Mucosa of gallbladder (tissue), 1 donor: ENCODE measurements at regions not wholly inside any gene's neighbourhood (a gene's known extent, or its start where the extent isn't known, plus 50 kb on each side); places are given as distances from the start of the nearest gene placed in this dataset.

ENCODE experiments used
- DNase-seq: peaks from one replicate; pipeline ENCODE4 v3.0.0-alpha.2; 2020; ENCODE audit warnings: low spot score
- donor health status: DM: no; HTN: no; CAD: no.

- DNase-seq, result no peak
Measured at GRCh38 chr9:78599926-78600325, 303.0 kb downstream of the PSAT1 start.

DNA sequence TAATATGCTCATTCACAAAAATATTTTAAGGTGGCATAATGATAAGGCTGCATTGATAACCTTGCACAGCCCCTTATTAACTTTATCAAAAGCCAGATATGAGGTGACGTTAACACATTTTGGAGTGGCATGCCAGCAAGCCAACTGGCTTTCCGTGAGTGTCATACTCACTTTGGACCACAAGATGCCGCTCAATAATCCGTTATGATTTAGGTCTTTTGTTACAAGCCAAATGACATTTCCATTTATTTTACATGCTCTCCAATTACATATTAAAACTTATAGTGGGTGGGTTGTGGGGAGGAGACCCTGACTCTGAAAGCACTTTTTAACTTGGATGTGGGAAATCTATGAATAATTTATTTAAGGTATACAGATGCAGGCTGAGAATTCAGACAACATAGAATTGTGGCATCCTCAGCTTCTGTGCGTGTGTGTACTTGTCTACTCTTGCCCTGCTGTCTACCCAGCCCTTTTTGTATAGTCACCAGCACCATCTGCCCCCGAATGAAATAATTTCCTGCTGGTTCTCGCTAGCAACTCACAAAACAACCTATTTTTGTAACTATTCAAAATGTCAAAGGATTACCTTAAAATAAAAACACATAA is 305.1 kb downstream of the PSAT1 start:
- DNase-seq, result peak; percentile 28

GRCh38 chr9:78605041-78606000 is 308.4 kb downstream of the PSAT1 start:
- DNase-seq, result no peak

- no peak for DNase-seq
Measured at GRCh38 chr9:78606001-78606379, 309.1 kb downstream of the PSAT1 start.

DNA sequence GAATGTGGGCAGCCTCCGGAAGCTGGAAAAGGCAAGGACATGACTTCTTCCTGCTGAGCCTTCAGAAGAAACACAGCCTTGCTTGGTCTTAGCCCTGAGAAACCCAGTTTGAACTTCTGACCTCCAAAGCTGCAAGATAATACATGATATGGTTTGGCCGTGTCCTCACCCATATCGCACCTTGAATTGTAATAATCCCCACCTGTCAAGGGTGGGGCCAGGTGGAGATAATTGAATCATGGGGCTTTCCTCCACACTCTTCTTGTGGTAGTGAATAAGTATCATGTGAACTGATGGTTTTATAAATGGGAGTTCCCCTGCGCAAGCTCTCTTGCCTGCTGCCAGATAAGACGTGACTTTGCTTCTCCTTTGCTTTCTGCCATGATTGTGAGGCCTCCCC is 310.9 kb downstream of the PSAT1 start:
- no peak for DNase-seq

GRCh38 chr9:78609450-78609849 is 312.5 kb downstream of the PSAT1 start:
- no peak for DNase-seq

GRCh38 chr9:78612091-78612490 is 315.2 kb downstream of the PSAT1 start:
- DNase-seq, result no peak

DNA sequence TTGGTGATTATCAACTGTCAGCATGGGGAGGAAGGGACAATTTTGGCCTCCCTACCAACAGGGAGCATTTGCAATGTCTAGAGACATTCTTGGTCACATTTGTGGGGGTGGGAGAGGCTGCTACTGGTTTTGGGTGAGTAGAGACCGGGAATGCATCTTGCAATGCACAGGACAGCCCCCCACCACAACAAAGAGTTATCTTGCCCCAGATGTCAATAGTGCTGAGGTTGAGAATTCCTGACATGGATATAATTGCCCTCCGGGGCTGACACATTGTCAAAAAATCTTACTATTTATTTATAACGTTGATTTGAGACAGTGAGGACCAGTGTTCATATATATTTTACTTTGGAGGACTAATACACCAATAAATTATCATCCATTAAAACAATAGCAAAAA is 316.1 kb downstream of the PSAT1 start:
- DNase-seq, result no peak

GRCh38 chr9:78614892-78615291 is 318.0 kb downstream of the PSAT1 start:
- no peak for DNase-seq

GRCh38 chr9:78615372-78615771 is 318.4 kb downstream of the PSAT1 start:
- no peak for DNase-seq

DNA sequence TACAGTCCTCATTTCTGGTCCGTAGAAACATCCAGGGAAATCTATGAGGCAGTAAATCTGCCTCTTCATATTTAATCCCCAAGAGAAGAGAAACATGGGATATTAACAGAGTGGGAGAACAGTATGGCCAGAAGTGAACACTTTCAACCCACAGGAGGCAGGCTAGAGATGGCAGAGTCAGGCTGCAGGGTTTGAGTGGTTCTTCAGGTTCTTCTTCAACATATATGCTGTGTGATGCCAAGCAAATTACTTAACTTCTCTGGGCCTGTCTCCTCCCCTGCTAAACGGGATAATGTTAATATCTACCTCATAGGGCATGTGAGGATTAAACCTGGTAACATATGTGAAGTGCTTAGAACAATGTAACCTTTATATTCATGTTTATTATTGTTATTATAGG is 321.8 kb downstream of the PSAT1 start:
- DNase-seq, result no peak

DNA sequence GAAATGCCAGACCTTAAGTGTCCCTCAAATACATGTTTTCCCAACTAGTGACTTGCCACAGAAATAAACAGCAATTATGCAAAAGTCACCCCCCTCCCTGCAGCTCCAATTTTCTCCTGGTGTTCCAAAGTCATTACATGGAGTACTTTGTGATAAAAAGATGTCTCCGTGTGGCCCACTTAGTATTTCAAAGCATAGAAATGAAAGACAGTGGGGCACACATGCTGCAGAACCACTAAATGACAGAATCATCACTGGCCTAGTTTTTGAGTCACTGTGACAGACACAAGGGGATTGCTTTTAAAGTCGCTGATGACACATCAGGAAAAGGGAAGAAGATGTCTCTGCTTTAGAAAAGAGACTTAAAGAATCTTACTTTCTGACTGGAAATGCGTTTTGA is 323.4 kb downstream of the PSAT1 start:
- no peak for DNase-seq

- DNase-seq, result no peak
Measured at GRCh38 chr9:78620764-78621163, 323.8 kb downstream of the PSAT1 start.

- DNase-seq, result no peak
Measured at GRCh38 chr9:78622126-78622525, 325.2 kb downstream of the PSAT1 start.

DNA sequence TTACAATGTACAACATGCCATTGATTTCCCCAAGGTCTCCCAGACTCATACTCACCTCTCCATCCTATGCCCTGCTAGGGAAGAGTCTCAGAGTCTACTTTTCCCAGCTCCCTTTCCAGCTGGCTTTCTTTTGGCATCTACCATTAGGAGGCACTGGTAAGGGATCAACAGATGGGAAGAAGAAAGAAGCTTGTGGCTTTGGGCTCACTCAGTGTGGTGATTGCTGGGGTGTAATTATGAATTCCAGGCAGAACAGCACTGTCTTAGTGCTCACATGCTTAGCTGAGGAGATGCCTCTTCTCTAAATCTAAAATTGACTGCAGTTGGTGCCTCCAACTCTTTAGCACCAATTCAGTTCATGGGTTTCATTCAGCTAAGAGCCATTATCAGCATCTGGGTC is 330.0 kb downstream of the PSAT1 start:
- no peak for DNase-seq

GRCh38 chr9:78630966-78631365 is 334.0 kb downstream of the PSAT1 start:
- DNase-seq, result no peak

- DNase-seq, result no peak
Measured at GRCh38 chr9:78640728-78641127, 343.8 kb downstream of the PSAT1 start.

GRCh38 chr9:78644359-78644758 is 347.4 kb downstream of the PSAT1 start:
- no peak for DNase-seq

DNA sequence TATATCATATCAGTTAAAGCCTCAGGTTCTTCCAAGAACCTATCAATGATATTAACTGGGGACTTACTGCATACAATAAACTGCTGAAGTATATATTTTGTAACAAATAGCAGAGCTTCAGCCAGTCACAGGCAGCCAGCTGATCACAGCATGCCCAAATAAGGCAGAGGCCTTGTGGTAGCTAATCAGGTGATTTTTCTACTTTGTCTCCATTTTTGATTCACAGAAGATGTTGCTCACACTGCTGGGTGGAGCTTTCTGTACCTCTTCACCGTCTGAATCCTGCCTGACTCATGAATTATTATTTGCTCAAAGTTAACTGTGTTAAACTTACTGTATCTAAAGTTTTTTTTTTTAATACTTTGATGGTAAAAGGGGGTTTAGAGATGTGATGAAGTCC is 357.4 kb downstream of the PSAT1 start:
- DNase-seq, result no peak

DNA sequence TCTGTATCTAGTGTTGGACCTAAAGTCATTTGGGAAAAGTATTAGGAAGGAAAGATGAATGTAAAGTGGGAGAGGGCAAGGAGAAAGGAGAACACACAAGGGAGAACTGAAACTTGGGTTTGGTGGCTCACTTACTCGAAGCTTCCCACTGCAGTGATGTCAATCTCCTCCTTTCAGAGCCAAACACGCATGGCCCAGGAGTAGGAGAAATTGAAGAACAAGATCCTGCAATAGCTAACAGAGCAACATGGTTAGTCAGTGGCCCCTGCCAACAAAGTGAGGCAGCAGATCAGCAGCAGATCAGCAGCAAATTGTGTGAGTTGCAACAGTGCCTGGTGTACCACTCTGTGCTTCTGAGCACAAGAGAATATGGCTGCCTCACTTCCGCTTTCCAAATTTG is 366.4 kb downstream of the PSAT1 start:
- no peak for DNase-seq

- no peak for DNase-seq
Measured at GRCh38 chr9:78664370-78664769, 367.4 kb downstream of the PSAT1 start.

DNA sequence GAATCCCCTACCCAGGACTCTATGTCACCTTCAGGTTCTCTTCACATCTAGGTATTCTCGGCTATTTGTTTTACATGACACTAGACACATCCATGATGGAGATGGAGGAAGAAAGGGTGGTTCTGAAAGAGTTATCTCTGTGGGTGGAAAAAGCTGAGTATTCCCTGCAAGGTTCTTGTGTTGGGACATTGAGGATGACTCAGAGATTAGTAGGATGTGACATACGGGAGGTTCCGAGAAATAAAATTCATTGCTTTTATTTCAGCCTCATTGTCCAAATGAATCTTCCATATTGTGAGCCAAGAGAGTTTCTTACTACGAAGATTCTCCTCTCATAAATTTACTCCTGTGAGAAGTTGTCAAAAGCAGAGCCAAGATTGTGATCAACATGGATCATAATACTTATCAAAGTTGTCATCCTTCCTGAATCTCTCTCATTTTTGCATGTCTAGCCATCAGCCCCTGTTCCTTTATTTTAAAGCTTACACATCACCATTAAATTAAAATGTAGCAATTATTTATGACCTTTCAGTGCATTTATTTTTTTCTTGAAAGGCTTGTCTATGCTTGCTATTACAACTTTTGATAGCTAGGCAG is 370.0 kb downstream of the PSAT1 start:
- no peak for DNase-seq
